HUES64 (cell line): ENCODE measurements at regions not wholly inside any gene's neighbourhood (a gene's known extent, or its start where the extent isn't known, plus 50 kb on each side); places are given as distances from the start of the nearest gene placed in this dataset.
"Not testable (repeated sequence)": the region's sequence is repeated elsewhere in the genome, so short reads cannot be mapped to it uniquely, and the experiment has no call there.

ENCODE experiments used
- H3K27ac ChIP-seq: 2 replicates; pipeline ENCODE4 v1.7.0; 2013; ENCODE audit warnings: low read depth, low read length, inconsistent platforms
- H3K27me3 ChIP-seq: 2 replicates; pipeline ENCODE4 v1.6.1; 2013; ENCODE audit warnings: mild to moderate bottlenecking, low read length; ENCODE audit not compliant: insufficient read depth
- H3K36me3 ChIP-seq: 2 replicates; pipeline ENCODE4 v1.6.1; 2013; ENCODE audit warnings: mild to moderate bottlenecking, low read length; ENCODE audit not compliant: insufficient read depth
- H3K4me1 ChIP-seq: 2 replicates; pipeline ENCODE4 v1.6.1; 2013; ENCODE audit warnings: mild to moderate bottlenecking, low read length, moderate library complexity; ENCODE audit not compliant: insufficient read depth
- H3K4me3 ChIP-seq: 2 replicates; pipeline ENCODE4 v1.5.1; 2013; ENCODE audit warnings: mild to moderate bottlenecking, low read length, moderate library complexity
- H3K9ac ChIP-seq: 2 replicates; pipeline ENCODE4 v1.6.1; 2013; ENCODE audit warnings: mild to moderate bottlenecking, low read depth, low read length
- H3K9me3 ChIP-seq: 2 replicates; pipeline ENCODE4 v1.6.1; 2013; ENCODE audit warnings: low read depth, low read length; ENCODE audit not compliant: insufficient read depth
- WGBS: fragments of 150-250, 120-280 bp; methylation state at CpG from one replicate; pipeline ENCODE4 v1.1.7; 2013; ENCODE audit warnings: missing lambda C conversion rate; 5-methylcytosine and 5-hydroxymethylcytosine counted together

- no peak overlapping the region for H3K4me3 ChIP-seq
- H3K4me1 ChIP-seq: peaks cover 10% of the 10 kb centered on the region; the same call in 1 of the 2 replicates
- no peaks in the 10 kb centered on the region for H3K27me3 ChIP-seq
- H3K9ac ChIP-seq: no peak overlapping the region
- 83% methylated on average over 5 of the region's 5 CpGs for WGBS
- H3K27ac ChIP-seq: no peak overlapping the region
- H3K36me3 ChIP-seq: no peaks in the 10 kb centered on the region
- peaks cover 21% of the 10 kb centered on the region for H3K9me3 ChIP-seq
Measured at GRCh38 chr10:53664282-53665019, 891.9 kb upstream of the MBL2 start.

GRCh38 chr10:53650794-53651193, 878.2 kb upstream of the MBL2 start:
- no peaks in the 10 kb centered on the region for H3K9me3 ChIP-seq
- no peak overlapping the region for H3K4me3 ChIP-seq
- no peaks in the 10 kb centered on the region for H3K4me1 ChIP-seq
- no peak overlapping the region for H3K27ac ChIP-seq
- 95% methylated on average over 6 of the region's 6 CpGs for WGBS
- H3K36me3 ChIP-seq: no peaks in the 10 kb centered on the region
- no peak overlapping the region for H3K9ac ChIP-seq
- no peaks in the 10 kb centered on the region for H3K27me3 ChIP-seq

GRCh38 chr10:53647221-53647620, 874.6 kb upstream of the MBL2 start:
- H3K27me3 ChIP-seq, H3K36me3 ChIP-seq, H3K4me1 ChIP-seq, H3K4me3 ChIP-seq, H3K9ac ChIP-seq, H3K27ac ChIP-seq, H3K9me3 ChIP-seq: not testable (repeated sequence)
- 92% methylated on average over 7 of the region's 8 CpGs for WGBS

GRCh38 chr10:53646525-53646924, 873.9 kb upstream of the MBL2 start:
- Histone ChIP-seq H3K4me3 (no peak overlapping the region), H3K36me3 (no peaks in the 10 kb centered on the region), H3K27ac (no peak overlapping the region), H3K9ac (no peak overlapping the region), H3K27me3 (no peaks in the 10 kb centered on the region), H3K9me3 (no peaks in the 10 kb centered on the region), H3K4me1 (no peaks in the 10 kb centered on the region)
- WGBS: 94% methylated on average over 8 of the region's 8 CpGs

GRCh38 chr10:53645951-53646350, 873.4 kb upstream of the MBL2 start:
- Histone ChIP-seq H3K9ac (no peak overlapping the region), H3K36me3 (no peaks in the 10 kb centered on the region), H3K4me1 (no peaks in the 10 kb centered on the region), H3K4me3 (no peak overlapping the region), H3K27me3 (no peaks in the 10 kb centered on the region), H3K9me3 (no peaks in the 10 kb centered on the region), H3K27ac (no peak overlapping the region)
- WGBS: no CpG with 5 or more reads among the region's 1 CpG

- WGBS: 89% methylated on average over 4 of the region's 4 CpGs
- Histone ChIP-seq H3K27ac (no peak overlapping the region), H3K27me3 (no peaks in the 10 kb centered on the region), H3K9ac (no peak overlapping the region), H3K4me1 (peaks cover 10% of the 10 kb centered on the region; the same call in 1 of the 2 replicates), H3K9me3 (no peaks in the 10 kb centered on the region), H3K36me3 (no peaks in the 10 kb centered on the region), H3K4me3 (no peak overlapping the region)
Measured at GRCh38 chr10:53638006-53638405, 865.4 kb upstream of the MBL2 start.

GRCh38 chr10:53624722-53625121, 852.1 kb upstream of the MBL2 start:
- no peaks in the 10 kb centered on the region for H3K36me3 ChIP-seq
- no peak overlapping the region for H3K9ac ChIP-seq
- no peak overlapping the region for H3K4me3 ChIP-seq
- no peaks in the 10 kb centered on the region for H3K27me3 ChIP-seq
- no peaks in the 10 kb centered on the region for H3K4me1 ChIP-seq
- 0 out of 2 replicates have a peak, but pooled peaks cover 4% of the 10 kb centered on the region for H3K9me3 ChIP-seq
- H3K27ac ChIP-seq: no peak overlapping the region
- 87% methylated on average over 4 of the region's 4 CpGs for WGBS

GRCh38 chr10:53622201-53622600, 849.6 kb upstream of the MBL2 start:
- Histone ChIP-seq H3K4me1 (no peaks in the 10 kb centered on the region), H3K36me3 (no peaks in the 10 kb centered on the region), H3K9ac (no peak overlapping the region), H3K27me3 (no peaks in the 10 kb centered on the region), H3K9me3 (no peaks in the 10 kb centered on the region), H3K27ac (no peak overlapping the region), H3K4me3 (no peak overlapping the region)
- WGBS: 94% methylated on average over 2 of the region's 2 CpGs

GRCh38 chr10:53619671-53620070, 847.1 kb upstream of the MBL2 start:
- Histone ChIP-seq H3K4me3 (no peak overlapping the region), H3K9me3 (no peaks in the 10 kb centered on the region), H3K4me1 (no peaks in the 10 kb centered on the region), H3K27ac (no peak overlapping the region), H3K27me3 (no peaks in the 10 kb centered on the region), H3K36me3 (no peaks in the 10 kb centered on the region), H3K9ac (no peak overlapping the region)
- WGBS: 97% methylated on average over 2 of the region's 2 CpGs

GRCh38 chr10:53607691-53608090, 835.1 kb upstream of the MBL2 start:
- no peak overlapping the region for H3K27ac ChIP-seq
- no peaks in the 10 kb centered on the region for H3K9me3 ChIP-seq
- H3K4me1 ChIP-seq: peaks cover 20% of the 10 kb centered on the region
- 81% methylated on average over 3 of the region's 3 CpGs for WGBS
- no peak overlapping the region for H3K4me3 ChIP-seq
- H3K9ac ChIP-seq: no peak overlapping the region
- no peaks in the 10 kb centered on the region; the same call in 1 of the 2 replicates for H3K36me3 ChIP-seq
- no peaks in the 10 kb centered on the region for H3K27me3 ChIP-seq

GRCh38 chr10:53606981-53607380, 834.4 kb upstream of the MBL2 start:
- Histone ChIP-seq H3K9ac (no peak overlapping the region; the same call in 1 of the 2 replicates), H3K36me3 (no peaks in the 10 kb centered on the region; the same call in 1 of the 2 replicates), H3K9me3 (no peaks in the 10 kb centered on the region), H3K27ac (peak overlapping the region; percentile 43; the same call in 1 of the 2 replicates), H3K27me3 (no peaks in the 10 kb centered on the region), H3K4me1 (peaks cover 20% of the 10 kb centered on the region), H3K4me3 (no peak overlapping the region)
- 88% methylated on average over 2 of the region's 3 CpGs for WGBS
